GM18858 (cell line): ENCODE measurements at regions not wholly inside any gene's neighbourhood (a gene's known extent, or its start where the extent isn't known, plus 50 kb on each side); places are given as distances from the start of the nearest gene placed in this dataset.
"Not testable (repeated sequence)": the region's sequence is repeated elsewhere in the genome, so short reads cannot be mapped to it uniquely, and the experiment has no call there.

Experiments used
- ATAC-seq: cut with Tn5 transposase; IDR thresholded peaks from one replicate; pipeline ENCODE4 v1.9.1; 2021; ENCODE audit not compliant: unreplicated experiment

DNA sequence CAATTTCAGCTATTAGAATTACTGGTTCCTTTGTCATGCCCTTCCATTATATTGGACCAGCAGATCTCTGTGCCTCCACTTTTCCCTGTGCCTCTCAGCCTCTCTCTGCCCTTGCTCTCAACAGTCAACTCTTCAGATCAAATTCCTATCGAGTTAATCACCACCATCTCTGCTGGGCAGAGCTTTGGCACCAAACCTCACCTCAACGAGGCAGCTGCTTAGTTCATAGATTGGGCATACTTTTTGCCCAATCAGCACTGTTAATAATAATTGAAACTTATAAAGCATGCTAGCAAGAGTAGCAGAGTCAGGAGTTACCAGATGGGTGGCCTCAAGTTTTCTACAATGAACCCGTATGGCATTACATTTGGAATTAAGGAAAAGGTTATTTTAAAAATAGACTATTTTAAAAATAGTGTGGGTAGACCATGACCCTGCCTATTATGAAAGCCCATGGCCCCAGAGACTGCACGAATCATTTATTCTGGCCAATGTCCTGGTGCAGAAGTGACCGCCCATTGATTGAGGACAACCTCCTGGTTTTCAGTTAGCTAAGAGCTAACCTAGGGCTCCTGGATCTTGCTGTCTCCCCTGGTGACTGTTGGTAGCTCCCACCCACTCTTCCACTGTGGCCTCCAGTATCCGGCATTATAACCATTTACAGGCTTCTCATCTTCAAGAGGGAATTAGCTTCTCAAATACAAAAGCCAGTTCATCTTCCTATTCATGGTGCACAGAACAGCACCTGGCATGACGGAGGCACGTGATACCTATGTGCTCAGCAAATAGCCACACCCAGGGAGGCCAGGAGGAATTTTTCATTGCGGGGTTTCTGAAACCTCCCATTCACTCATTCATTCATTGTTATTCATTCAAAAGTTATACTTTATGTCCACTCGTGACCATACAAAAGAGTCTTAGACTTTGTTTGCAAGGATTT lies 265.4 kb downstream of the INHBA start:
- ATAC-seq: no peak

DNA sequence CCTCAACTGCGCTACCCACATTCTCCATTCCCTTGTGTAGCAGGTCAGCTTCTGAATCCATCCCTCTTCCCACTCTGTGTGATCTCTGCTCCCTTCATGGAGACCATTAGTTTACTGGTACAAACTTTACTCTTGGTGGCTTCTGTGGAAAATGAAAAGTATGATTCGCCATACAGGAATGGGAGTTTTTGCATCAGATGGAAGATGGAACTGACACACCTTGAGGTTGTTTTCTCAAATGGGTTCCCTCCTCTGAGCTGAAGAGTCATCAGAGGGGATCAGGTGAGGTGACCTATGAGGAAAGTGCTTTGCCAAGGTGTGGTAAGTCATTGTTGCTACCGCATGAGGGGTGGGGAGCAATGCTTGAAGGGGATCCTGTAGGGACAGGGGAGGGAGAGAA lies 266.8 kb downstream of the INHBA start:
- ATAC-seq: no peak

DNA sequence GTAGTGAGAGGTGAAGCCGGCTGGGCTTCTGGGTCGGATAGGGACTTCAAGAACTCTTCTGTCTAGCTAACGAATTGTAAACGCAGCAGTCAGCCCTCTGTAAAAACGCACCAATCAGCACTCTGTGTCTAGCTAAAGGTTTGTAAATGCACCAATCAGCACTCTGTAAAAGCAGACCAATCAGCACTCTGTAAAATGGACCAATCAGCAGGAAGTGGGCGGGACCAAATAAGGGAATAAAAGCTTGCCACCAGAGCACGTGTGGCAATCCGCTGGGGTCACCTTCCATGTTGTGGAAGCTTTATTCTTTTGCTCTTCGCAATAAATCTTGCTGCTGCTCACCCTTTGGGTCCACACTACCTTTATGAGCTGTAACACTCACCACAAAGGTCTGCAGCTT lies 267.9 kb downstream of the INHBA start:
- ATAC-seq: not testable (repeated sequence)

DNA sequence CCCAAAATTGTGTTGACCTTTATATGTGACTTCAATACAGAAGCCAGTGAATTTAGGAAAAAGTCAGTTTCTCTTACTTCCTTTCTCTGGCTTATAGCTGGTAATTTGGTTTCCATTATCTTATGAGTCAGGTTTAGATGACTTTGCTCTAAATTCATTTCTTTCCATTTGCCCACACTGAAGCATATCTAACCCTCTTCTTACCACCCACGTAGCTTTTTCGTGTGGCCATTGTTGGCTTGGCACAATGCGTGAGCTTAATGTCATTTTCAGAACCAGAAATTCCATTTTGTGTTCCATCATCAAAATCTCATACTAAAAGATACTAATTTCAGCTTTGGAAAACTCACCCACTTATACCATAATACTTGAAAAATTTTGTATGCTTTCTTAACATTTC lies 271.2 kb downstream of the INHBA start:
- no peak for ATAC-seq

DNA sequence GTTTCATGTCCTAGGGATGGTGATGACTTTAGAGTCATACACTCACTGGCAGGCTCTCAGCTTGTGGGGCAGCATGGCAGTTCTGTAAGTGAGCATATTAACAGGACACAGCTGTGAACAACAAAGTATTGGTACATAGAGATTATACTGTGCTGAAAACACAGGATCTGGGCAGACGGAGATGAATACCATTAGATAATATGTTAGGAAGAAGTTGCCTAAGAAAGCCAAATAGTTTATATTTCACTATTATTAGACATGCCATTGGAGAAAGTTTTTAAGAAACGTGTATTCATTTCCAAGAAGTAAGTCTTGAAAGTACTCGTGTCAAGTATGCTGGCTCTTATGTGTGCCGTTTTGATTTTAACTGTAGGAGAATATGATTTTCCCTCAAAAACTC lies 274.5 kb downstream of the INHBA start:
- ATAC-seq: no peak

DNA sequence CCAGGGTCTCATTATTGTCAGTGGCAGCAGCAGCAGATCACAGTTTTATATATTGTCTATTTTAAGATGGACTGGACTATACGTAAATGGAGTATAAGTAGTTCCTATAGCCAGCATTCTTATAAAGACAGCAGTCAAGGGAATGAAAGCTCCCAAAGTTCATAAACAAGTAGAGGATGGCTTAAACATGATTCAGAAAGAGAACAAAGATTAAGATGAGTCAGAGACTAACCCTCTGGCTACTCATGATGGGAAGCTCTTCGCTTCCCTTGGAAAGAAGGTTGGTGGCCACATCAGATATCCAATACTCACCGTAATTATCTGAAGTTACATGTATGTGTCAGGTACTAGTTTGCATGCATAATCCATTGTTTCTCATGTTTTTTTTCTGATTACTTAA lies 277.0 kb downstream of the INHBA start:
- no peak for ATAC-seq

DNA sequence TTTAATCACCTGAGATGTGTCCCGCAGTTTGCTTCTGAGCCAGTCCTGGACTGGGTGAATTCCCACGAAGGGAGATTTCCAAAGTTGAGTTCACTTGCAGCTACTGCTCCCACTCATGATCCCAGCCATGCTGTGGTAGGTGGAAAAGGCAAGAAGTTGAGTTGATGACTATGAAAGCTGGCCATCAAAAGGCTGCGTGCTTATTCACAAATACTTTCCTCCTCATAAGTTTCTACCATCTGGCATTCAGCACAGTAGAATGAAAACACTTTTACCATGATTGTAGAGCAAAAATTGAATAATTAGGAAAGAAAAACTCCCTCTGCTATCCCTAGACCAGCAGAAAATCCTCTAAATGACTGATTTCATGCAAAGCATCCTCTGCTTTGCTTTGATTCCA lies 281.8 kb downstream of the INHBA start:
- no peak for ATAC-seq

DNA sequence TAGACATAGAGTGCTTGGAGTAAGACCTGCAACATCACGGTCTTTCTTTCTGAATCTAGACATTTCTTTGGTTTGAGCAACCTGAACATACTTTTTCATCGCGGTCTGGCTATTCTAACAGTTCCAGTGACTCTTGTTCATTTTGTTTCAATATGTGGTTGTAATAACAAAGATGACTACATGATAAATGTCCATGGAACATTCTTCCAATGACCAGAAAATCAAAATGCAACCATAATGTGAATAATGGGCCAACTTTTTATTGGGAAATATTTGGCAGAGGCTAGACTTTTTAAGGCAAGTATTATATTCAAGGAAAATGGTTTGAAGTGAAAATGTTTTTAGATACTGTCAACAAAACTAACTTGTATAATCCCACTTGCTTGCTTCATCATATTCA lies 282.5 kb downstream of the INHBA start:
- no peak for ATAC-seq

DNA sequence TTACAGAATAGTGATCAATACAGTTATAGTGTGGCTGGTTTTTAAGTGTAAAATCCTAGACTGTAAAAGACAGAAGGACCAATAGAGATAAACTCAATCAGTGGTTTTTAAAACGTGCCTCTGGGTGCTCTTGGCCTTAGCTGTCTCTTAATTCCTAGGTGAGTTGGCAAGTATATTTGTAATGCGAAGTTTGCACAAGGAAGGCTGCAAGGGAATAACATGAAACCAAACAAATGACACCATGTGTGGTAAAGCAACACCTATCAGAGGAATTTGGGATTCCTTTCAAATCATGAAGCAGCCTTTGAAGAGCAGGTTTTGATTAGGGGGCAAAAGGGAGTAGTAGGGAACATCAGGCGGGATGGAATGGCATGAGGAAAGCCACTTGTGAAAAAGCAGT lies 284.6 kb downstream of the INHBA start:
- no peak for ATAC-seq

DNA sequence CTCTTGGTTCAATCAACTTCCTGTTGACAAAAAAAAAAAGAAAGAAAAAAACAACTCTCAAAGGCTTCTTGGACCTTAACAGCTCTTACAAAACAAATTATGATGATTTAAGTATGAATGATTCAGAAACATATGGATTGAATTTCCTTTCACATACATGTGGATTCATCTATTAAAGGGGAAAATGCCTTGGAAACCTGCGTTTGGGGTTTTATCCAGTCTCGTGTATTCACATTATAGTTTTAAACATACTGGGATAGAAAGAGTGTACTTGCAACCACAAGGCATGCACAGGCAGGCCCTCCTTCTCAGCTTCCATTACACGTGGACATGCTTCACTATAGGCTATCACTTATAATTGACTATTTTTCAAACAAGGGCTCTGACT lies 286.7 kb downstream of the INHBA start:
- ATAC-seq: no peak

DNA sequence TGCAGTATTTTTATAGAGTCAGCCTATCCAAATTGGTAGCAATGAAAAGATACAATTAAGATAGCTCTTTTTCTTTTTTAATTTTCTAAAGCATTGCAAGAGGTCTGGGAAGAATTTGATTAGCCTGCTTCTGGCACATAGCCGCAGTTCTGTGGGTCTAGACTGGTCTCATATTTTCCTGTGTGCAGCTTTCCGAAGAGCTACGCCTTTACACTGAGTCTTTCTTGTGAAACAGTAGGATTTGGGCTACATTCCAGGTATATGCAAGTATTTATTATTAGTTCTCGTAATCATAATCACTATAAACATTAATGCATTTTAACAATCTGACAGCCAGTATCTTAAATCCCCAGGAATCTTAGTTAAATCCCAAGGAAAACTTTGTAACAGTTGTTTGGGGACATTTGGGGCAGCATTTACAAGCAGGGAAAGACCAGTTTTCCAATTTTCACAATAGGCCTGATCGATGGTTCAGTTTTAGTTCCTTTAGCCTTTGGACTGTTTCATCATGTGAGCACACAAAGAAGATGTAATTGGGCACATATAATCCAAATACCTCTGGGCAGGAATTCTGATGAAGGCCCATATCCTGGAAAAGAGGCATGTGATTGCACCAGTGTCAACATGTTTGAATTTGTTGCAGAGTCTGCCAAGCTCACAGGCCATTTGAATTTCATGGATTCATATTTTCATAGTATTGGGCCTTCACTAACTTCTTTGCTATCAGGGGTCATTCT lies 287.3 kb downstream of the INHBA start:
- no peak for ATAC-seq

DNA sequence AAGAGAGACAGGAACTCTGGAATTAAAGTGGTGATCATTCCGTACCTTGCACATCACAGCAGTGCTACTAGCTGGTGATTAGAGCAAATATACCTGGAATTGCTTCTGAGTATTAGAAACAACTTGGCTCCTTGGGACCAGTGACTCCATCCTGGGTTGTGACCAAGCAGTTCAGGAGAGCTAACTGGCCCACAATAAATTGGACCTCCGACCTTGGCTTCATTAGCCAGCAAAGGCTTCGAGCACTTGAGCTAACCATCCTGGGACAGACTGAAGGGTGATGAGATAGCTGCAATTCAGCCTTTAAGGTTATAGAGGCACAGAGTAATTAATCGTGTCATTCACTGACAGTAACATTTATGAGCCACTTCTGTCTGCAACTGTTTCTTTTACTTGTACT lies 287.8 kb downstream of the INHBA start:
- ATAC-seq: no peak

DNA sequence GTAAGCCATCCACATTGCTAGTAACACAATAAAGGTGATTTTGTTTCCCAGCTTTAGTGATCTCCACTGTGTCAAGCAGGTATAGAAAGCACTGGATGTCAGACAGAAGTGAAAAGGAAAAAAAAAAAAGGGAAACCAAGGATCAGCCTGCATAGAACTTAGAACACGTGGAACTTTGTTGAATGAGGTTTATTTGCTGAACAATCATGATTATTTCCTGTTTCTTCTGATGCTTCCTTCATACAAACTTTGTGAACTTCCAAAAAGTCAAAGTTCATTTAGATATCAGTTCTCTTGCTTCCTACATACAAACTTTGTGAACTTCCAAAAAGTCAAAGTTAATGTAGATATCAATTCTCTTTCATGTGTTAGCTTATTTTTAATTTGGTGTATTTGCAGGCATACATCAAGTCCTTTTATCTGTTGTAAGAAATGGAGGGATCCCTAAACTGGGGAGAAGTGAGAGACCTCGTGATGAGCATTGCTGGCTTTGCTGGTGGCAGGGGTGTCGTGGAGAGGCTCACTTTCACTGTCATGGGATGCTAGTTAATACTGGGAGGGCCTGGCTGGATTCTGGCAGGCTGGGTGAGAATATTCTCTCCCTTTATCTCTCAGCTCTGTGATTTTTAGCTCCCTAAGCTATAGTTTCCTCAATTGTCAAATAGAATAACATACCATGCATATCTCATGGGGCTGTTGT lies 298.4 kb downstream of the INHBA start:
- ATAC-seq: no peak

DNA sequence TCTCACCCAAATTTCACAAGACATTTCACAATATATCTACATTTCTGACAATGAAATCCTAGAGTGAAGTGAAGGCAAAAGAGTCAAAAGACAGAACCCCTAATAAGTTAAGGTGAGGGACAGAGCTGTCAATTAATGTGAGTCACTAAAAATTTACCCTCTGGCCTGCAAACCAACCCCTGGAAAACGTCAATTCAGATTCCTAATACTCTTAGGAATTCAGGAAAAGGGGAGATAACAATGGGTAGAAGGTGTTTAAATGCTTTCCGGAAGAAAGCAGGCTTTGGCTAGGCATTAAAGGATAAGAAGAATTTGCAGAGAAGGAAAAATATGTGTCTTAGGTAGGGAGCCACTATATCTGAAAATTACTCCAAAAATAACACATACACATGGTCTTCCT lies 299.6 kb downstream of the INHBA start:
- ATAC-seq: no peak

DNA sequence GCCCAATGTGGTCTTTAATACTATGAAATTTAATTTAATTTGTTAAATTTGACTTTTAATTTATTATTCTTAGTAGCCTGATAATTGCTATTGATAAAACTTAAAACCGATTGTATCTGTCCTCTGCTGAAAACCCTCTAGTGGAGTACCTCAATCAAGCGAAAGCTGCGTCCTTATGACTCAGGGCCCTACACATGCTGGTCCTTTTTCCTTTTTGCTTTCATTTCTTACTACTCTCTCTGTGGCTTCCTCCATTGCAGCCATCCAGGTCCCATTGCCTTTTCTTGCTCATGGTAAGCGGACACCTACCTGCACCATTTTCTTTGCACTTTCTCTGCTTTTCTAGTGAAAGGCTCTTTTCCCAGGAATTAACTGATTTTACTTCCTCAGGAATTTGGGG lies 301.1 kb downstream of the INHBA start:
- ATAC-seq: no peak

DNA sequence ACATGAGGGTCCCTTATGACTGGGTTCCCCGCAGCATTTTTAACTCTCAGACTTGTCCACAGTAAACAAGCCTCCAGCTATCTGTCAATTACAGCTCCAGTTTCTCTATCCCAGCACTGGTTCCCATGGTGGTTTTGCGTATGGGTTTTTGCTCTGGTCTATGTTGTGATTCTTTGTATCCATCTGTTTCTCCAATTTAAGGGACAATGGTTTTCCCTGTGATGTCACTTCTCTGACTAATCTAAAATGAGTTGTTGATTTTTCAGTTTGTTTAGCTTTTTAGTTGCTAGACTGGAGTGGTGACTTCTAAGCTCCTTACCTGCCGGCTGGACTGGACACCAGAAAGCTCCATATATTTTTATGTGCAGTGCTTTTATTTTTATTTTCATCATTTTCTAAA lies 303.7 kb downstream of the INHBA start:
- no peak for ATAC-seq

DNA sequence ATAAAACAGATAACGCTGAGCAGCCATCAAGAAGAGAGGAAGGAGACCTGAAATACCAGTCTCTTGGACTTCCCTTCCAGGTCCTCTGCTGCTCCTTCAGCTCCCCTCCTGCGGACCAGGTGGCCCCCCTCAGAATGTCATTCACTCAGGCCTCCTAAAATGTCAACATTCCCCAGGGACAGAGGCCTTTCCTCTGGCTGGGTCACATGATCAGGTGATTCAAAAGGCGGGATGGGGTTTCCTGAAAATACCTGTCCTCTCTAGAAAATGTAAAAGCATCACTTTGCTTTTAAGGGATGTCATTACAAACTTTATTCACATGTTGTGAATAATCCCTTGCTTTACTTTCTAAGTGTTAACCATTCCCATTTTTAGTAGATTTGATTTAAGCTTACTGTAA lies 311.1 kb downstream of the INHBA start:
- ATAC-seq: no peak

DNA sequence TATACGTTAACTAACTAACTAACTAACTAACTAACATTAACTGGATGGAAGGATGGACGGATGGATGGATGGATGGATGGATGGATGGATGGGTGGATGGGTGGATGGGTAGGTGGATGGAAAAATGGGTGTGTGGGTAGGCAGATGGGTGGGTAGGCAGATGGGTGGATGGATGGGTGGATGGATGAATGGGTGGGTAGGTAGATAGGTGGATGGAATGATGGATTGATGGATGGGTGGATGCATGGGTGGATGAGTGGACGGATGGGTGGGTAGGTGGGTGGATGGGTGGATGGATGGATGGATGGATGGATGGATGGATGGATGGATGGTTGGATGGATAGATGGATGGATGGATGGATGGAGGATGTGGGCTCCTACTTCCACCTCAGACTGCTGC lies 314.0 kb downstream of the INHBA start:
- ATAC-seq: not testable (repeated sequence)

DNA sequence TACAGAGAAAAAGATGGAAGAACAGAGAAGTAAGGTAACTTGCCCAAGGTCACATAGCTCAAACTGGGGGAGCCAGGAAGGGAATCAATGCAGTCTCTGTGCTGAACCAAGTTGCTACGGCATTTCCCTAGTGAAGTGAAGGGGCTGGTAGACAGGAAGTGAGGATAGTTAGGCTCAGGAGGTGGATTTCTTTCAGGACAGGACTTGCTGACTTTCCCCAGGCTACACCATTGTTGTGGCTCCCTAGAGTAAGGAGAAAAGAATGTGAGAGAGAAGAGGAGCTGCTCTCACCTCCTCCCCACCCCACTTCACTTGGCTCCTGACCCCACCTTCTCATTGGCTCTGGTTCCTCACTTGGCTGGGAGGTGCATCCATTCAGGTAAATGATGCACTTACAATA lies 316.9 kb downstream of the INHBA start:
- ATAC-seq: no peak

DNA sequence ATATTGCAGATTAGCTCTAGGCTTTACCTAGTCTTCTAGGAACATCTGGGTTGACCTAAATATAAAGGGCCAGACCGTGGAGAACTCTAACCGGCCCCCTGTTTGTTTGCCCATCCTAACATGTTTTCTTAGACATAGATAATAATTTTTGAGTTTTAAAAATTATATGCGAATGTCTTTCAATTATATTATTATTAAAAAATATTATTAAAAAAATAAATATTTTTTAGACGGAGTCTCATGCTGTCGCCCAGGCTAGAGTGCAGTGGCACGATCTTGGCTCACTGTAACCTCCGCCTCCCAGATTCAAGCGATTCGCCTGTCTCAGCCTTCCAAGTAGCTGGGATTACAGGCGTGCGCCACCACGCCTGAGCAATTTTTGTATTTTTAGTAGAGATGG lies 318.5 kb downstream of the INHBA start:
- no peak for ATAC-seq

DNA sequence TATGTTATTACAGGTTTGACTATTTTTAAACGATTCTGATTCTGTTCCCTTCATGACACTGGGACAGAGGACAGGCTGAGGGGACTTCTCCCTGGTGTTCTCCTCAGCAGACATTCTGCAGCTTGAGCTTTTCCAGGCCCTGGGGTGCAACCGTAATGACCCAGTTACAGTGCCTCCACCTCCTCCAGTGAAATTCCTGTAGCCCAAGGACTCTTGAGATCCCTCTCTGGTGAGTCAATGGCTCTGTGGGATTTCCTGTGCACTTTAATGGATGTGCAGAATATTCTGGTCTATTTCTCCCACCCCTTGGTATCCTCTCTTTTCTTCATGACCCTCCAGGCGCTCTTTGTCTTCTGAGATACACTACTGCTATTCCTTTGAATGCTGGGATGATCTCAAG lies 319.3 kb downstream of the INHBA start:
- ATAC-seq: no peak

DNA sequence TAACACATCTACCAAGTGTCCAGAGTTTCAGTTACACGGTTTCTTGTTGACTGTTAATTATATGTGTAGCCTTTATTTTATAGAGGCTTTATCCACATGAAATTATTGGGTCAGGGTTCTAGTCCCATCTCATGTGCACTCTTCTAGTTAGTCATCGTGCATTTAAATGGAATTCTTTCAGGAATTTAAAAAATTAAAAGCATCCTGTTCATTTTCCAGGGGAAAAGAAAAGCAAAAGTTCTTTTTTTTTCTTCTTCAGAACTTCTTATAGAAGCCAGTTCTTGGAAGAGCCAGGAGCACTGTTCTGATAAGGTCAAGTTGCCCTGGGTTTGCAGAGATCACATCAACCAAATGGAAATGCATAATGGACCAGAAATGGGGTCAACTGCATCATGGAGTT lies 324.7 kb downstream of the INHBA start:
- ATAC-seq: no peak
